Endothelial cell of umbilical vein (primary cell): ENCODE measurements at regions not wholly inside any gene's neighbourhood (a gene's known extent, or its start where the extent isn't known, plus 50 kb on each side); places are given as distances from the start of the nearest gene placed in this dataset.

Experiments
- BruUV-seq: library from RNA; stranded (reverse); fragments of 400-500 nt; replicated peaks from 2 replicates; lab custom pipeline; 2021; lab: Mats Ljungman, UMichigan
- CTCF ChIA-PET: fragments of 300-600, 350-600 bp; sonication (Branson Sonifier 250); formaldehyde crosslinking; loops from one replicate; lab custom pipeline; 2021; ENCODE audit warnings: antibody characterized with exemption, inconsistent platforms; lab: Charles Lee
- POLR2A ChIA-PET: fragments of 300-600, 350-600 bp; sonication (Branson Sonifier 250); formaldehyde crosslinking; loops from one replicate; lab custom pipeline; 2021; ENCODE audit warnings: antibody characterized with exemption, inconsistent platforms; lab: Charles Lee
- DNase-seq: peaks from one replicate; pipeline ENCODE4 v3.0.0-alpha.2; 2011; ENCODE audit warnings: low read depth, low spot score
- FAIRE-seq: peaks from 2 replicates; lab custom pipeline; 2011; peaks lifted over from hg19 to GRCh38; lab: Jason Lieb, UNC
- H2AFZ ChIP-seq: 2 replicates; pipeline ENCODE4 v1.6.0; 2012; ENCODE audit warnings: low read depth, low read length, control low read depth, inconsistent platforms
- H3K27ac ChIP-seq: 2 replicates; pipeline ENCODE4 v1.5.1; 2011; ENCODE audit warnings: low read depth, mild to moderate bottlenecking, control low read depth, low read length, moderate library complexity; ENCODE audit not compliant: insufficient read depth
- H3K27me3 ChIP-seq, 2 experiments: 2 replicates each; pipeline versions ENCODE4 v1.6.0 to v1.6.1; 2011; ENCODE audit warnings: low read length in 2 of 2, mixed read lengths in 1 of 2; ENCODE audit not compliant: control insufficient read depth in 2 of 2, insufficient read depth in 2 of 2
- H3K36me3 ChIP-seq, 2 experiments: 2 replicates in 1 of 2; 3 replicates in 1 of 2; pipeline ENCODE4 v1.5.1; 2011; ENCODE audit warnings: low read length in 2 of 2, mild to moderate bottlenecking in 1 of 2, moderate library complexity in 1 of 2; ENCODE audit not compliant: control insufficient read depth in 2 of 2, insufficient read depth in 2 of 2; ENCODE audit errors: extremely low read depth in 1 of 2
- H3K4me1 ChIP-seq: 3 replicates; pipeline ENCODE4 v1.5.1; 2011; ENCODE audit warnings: mild to moderate bottlenecking, low read length; ENCODE audit not compliant: control insufficient read depth, insufficient read depth; ENCODE audit errors: extremely low read depth
- H3K4me2 ChIP-seq: 2 replicates; pipeline ENCODE4 v1.6.1; 2011; ENCODE audit warnings: low read length, control low read depth, mixed read lengths; ENCODE audit not compliant: insufficient read depth
- H3K4me3 ChIP-seq, 3 experiments: fragments of 200-600 bp in 1 of 3; sonication (generic), shearing (Covaris generic) in 1 of 3; replicated peaks in 1 of 3; 2 replicates each; pipeline ENCODE4 v1.5.1; 2011 to 2016; ENCODE audit warnings: control low read depth in 3 of 3, low read length in 3 of 3, mild to moderate bottlenecking in 2 of 3, inconsistent platforms in 1 of 3, low read depth in 1 of 3, moderate library complexity in 1 of 3; ENCODE audit not compliant: insufficient read depth in 1 of 3
- H3K79me2 ChIP-seq: 2 replicates; pipeline ENCODE4 v1.6.0; 2012; ENCODE audit warnings: low read length, inconsistent platforms; ENCODE audit not compliant: control insufficient read depth, insufficient read depth
- H3K9ac ChIP-seq: replicated peaks from 2 replicates; pipeline ENCODE3; 2011; ENCODE audit warnings: low read length, control low read depth; ENCODE audit not compliant: insufficient read depth; ENCODE audit errors: extremely low read depth
- H3K9me1 ChIP-seq: replicated peaks from 3 replicates; pipeline ENCODE4 v1.6.0; 2011; ENCODE audit warnings: mild to moderate bottlenecking, low read length; ENCODE audit not compliant: control insufficient read depth, insufficient read depth; ENCODE audit errors: extremely low read depth
- H3K9me3 ChIP-seq: replicated peaks from 2 replicates; pipeline ENCODE4 v1.5.1; 2012; ENCODE audit warnings: low read length, inconsistent platforms; ENCODE audit not compliant: control insufficient read depth, insufficient read depth
- H4K20me1 ChIP-seq: replicated peaks from 2 replicates; pipeline ENCODE3; 2011; ENCODE audit warnings: mild to moderate bottlenecking, low read length; ENCODE audit not compliant: control insufficient read depth, insufficient read depth; ENCODE audit errors: extremely low read depth
- CTCF ChIP-seq, 2 donors: IDR thresholded peaks; 1 replicate in 1 of 2; 2 replicates in 1 of 2; pipeline ENCODE4 v1.5.1; 2011; ENCODE audit warnings: low read length in 2 of 2, mild to moderate bottlenecking in 2 of 2, moderate library complexity in 2 of 2, control low read depth in 1 of 2, inconsistent platforms in 1 of 2, low read depth in 1 of 2; ENCODE audit not compliant: insufficient read depth in 1 of 2; ENCODE audit errors: extremely low read depth in 1 of 2
- EZH2 ChIP-seq: IDR thresholded peaks from 2 replicates; pipeline ENCODE4 v1.6.1; 2012; ENCODE audit warnings: borderline replicate concordance, low read depth, mild to moderate bottlenecking, moderate library complexity, low read length, inconsistent platforms; ENCODE audit not compliant: severe bottlenecking
- FOS ChIP-seq: IDR thresholded peaks from 2 replicates; pipeline ENCODE4 v1.6.1; 2011; ENCODE audit warnings: mild to moderate bottlenecking, low read length, moderate library complexity, borderline replicate concordance; ENCODE audit not compliant: insufficient read depth
- GATA2 ChIP-seq: IDR thresholded peaks from 2 replicates; pipeline ENCODE4 v1.7.0; 2011; ENCODE audit warnings: low read depth, mild to moderate bottlenecking, moderate library complexity, mixed read lengths, low read length; ENCODE audit not compliant: insufficient read length, insufficient read depth
- JUN ChIP-seq: IDR thresholded peaks from 2 replicates; pipeline ENCODE4 v1.6.1; 2011; ENCODE audit warnings: borderline replicate concordance, low read depth; ENCODE audit not compliant: insufficient read length, insufficient read depth
- MYC ChIP-seq: IDR thresholded peaks from one replicate; pipeline ENCODE4 v1.6.1; 2011; ENCODE audit warnings: mild to moderate bottlenecking, low read depth, low read length
- POLR2A ChIP-seq: IDR thresholded peaks from 2 replicates; pipeline ENCODE4 v1.6.1; 2012; ENCODE audit warnings: low read depth, mild to moderate bottlenecking, control low read depth, low read length
- POLR2AphosphoS5 ChIP-seq: IDR thresholded peaks from 2 replicates; pipeline ENCODE4 v1.6.1; 2012; ENCODE audit warnings: low read depth, mild to moderate bottlenecking, control low read depth, low read length, moderate library complexity; ENCODE audit not compliant: insufficient read depth
- dilution Hi-C: fragments of 300-500 bp; cut with MboI; formaldehyde crosslinking; loops from one replicate; pipeline ENCODE4 v1.15.0; 2019; ENCODE audit warnings: low sequenced_read_pairs; ENCODE audit not compliant: extremely low pct_ligation_motif_present
- intact Hi-C: fragments of 100-400 bp; cut with micrococcal nuclease; formaldehyde crosslinking; loops from one replicate; pipeline ENCODE4 v1.10.0; 2022

- no TSS peak for BruUV-seq
- Histone ChIP-seq H3K4me3 (no peak overlapping the region), H4K20me1 (no peaks in the 10 kb centered on the region), H3K4me1 (no peaks in the 10 kb centered on the region), H3K79me2 (no peaks in the 10 kb centered on the region), H3K27me3 (peaks cover 0 to 3% of the 10 kb centered on the region in 2 experiments), H3K27ac (no peak overlapping the region), H3K9ac (no peak overlapping the region), H3K9me1 (no peaks in the 10 kb centered on the region), H2AFZ (no peak overlapping the region), H3K36me3 (no peaks in the 10 kb centered on the region), H3K9me3 (no peaks in the 10 kb centered on the region), H3K4me2 (no peak overlapping the region)
- POLR2A ChIA-PET: no interaction called here
- intact Hi-C loops (no loop called here), dilution Hi-C loops (no loop called here)
- CTCF ChIA-PET: interaction anchor here (1.4 kb wide), 1 partner anchor 255 kb away, joined by 3 read pairs; no protein-coding TSS in a partner anchor
- TF ChIP-seq EZH2 (no peak), MYC (no peak), FOS (no peak), JUN (no peak), CTCF (IDR thresholded peaks at IDR 0.05; ENCODE audit: extremely low read depth in 1 of 2, insufficient read depth in 1 of 2, low read depth in 1 of 2, low read length in 2 of 2) (no peak), POLR2A (no peak), POLR2AphosphoS5 (no peak), GATA2 (no peak)
- FAIRE-seq: no peak
- no peak for DNase-seq
These were observed 130.2 kb upstream of the TOPAZ1 start for GRCh38 chr3:44111482-44111881.
